K562 (cell line): ENCODE measurements at regions not wholly inside any gene's neighbourhood (a gene's known extent, or its start where the extent isn't known, plus 50 kb on each side); places are given as distances from the start of the nearest gene placed in this dataset.

Source experiments
- ATAC-seq: fragments of 200-7000 bp; cut with Tn5 transposase; 3 replicates; pipeline ENCODE4 v1.9.1; 2020; ENCODE audit warnings: moderate library complexity
- BruUV-seq: library from RNA; stranded (reverse); fragments of 400-500 nt; replicated peaks from 2 replicates; lab custom pipeline; 2021; lab: Mats Ljungman, UMichigan
- CTCF ChIA-PET: fragments of 300-600 bp; formaldehyde crosslinking; extraction: SDS; loops from one replicate; lab custom pipeline; 2021; ENCODE audit warnings: low intra/inter-chr PET ratio; lab: Yijun Ruan, JAX
- POLR2A ChIA-PET: fragments of 300-600, 350-650 bp; sonication (Branson Sonifier 250); formaldehyde crosslinking; extraction: SDS; loops from one replicate; lab custom pipeline; 2021; ENCODE audit warnings: antibody characterized with exemption, inconsistent platforms; lab: Yijun Ruan, JAX
- DNase-seq, 4 experiments: peaks; one replicate each; pipeline versions ENCODE4 v3.0.0 to v3.0.0-alpha.2; 2011 to 2018; ENCODE audit warnings: low spot score in 3 of 4, mixed read lengths in 3 of 4; ENCODE audit errors: extremely low read depth in 1 of 4
- FAIRE-seq: peaks from 2 replicates; lab custom pipeline; 2011; peaks lifted over from hg19 to GRCh38; lab: Jason Lieb, UNC
- H2AFZ ChIP-seq: 2 replicates; pipeline ENCODE4 v1.6.0; 2011; ENCODE audit warnings: low read depth, low read length, control low read depth, inconsistent platforms
- H3K27ac ChIP-seq: fragments of 200-600 bp; 3 replicates; pipeline ENCODE4 v1.8.0; 2011; ENCODE audit warnings: low read depth, mild to moderate bottlenecking, control low read depth, inconsistent platforms, low read length, moderate library complexity, mixed read lengths; ENCODE audit errors: extremely low read depth
- H3K27me3 ChIP-seq, 2 experiments: fragments of 300-600 bp in 1 of 2; 2 replicates in 1 of 2; 3 replicates in 1 of 2; pipeline versions ENCODE4 v1.6.0 to v1.8.0; 2011; ENCODE audit warnings: inconsistent platforms in 2 of 2, low read length in 2 of 2, mild to moderate bottlenecking in 1 of 2, mixed read lengths in 1 of 2, moderate library complexity in 1 of 2; ENCODE audit not compliant: control insufficient read depth in 2 of 2, insufficient read depth in 2 of 2
- H3K36me3 ChIP-seq: fragments of 300-600 bp; 3 replicates; pipeline ENCODE4 v1.8.0; 2011; ENCODE audit warnings: mild to moderate bottlenecking, low read length, inconsistent platforms; ENCODE audit not compliant: control insufficient read depth, insufficient read depth
- H3K4me1 ChIP-seq, 2 experiments: fragments of 200-600 bp in 1 of 2; replicated peaks in 1 of 2; 2 replicates in 1 of 2; 3 replicates in 1 of 2; pipeline versions ENCODE4 v1.5.1 to v1.8.0; 2011; ENCODE audit warnings: inconsistent platforms in 2 of 2, low read length in 2 of 2, mild to moderate bottlenecking in 1 of 2, mixed read lengths in 1 of 2, moderate library complexity in 1 of 2; ENCODE audit not compliant: control insufficient read depth in 2 of 2, insufficient read depth in 2 of 2
- H3K4me2 ChIP-seq: 2 replicates; pipeline ENCODE4 v1.6.1; 2011; ENCODE audit warnings: low read length, control low read depth, inconsistent platforms, mixed read lengths; ENCODE audit not compliant: insufficient read depth
- H3K4me3 ChIP-seq: fragments of 200-600 bp; sonication (generic), shearing (Covaris generic); 2 replicates; pipeline ENCODE4 v1.5.1; 2016; ENCODE audit warnings: control low read depth, inconsistent platforms
- H3K79me2 ChIP-seq: fragments of 200-600 bp; 3 replicates; pipeline ENCODE4 v1.8.0; 2011; ENCODE audit warnings: low read length, inconsistent platforms; ENCODE audit not compliant: control insufficient read depth, insufficient read depth
- H3K9ac ChIP-seq, 2 experiments: 2 replicates each; pipeline versions ENCODE4 v1.6.0 to v1.6.1; 2011; ENCODE audit warnings: low read depth in 2 of 2, low read length in 2 of 2, control low read depth in 1 of 2, inconsistent platforms in 1 of 2, mild to moderate bottlenecking in 1 of 2, mixed read lengths in 1 of 2; ENCODE audit not compliant: insufficient read depth in 1 of 2
- H3K9me1 ChIP-seq: one replicate; pipeline ENCODE4 v1.6.0; 2011; ENCODE audit warnings: inconsistent platforms, mild to moderate bottlenecking, low read length, moderate library complexity; ENCODE audit not compliant: control insufficient read depth, insufficient read depth
- H3K9me3 ChIP-seq: replicated peaks from 2 replicates; pipeline ENCODE4 v1.5.1; 2011; ENCODE audit warnings: low read depth, low read length, inconsistent platforms; ENCODE audit not compliant: control insufficient read depth, insufficient read depth
- H4K20me1 ChIP-seq: replicated peaks from 2 replicates; pipeline ENCODE4 v1.6.1; 2011; ENCODE audit warnings: low read length, inconsistent platforms, mixed read lengths; ENCODE audit not compliant: control insufficient read depth, insufficient read depth
- CREM ChIP-seq: IDR thresholded peaks from 2 replicates; pipeline ENCODE4 v1.6.1; 2014; ENCODE audit warnings: antibody characterized with exemption, low read depth
- ETS2 ChIP-seq: IDR thresholded peaks from 2 replicates; pipeline ENCODE4 v1.6.1; 2016; ENCODE audit warnings: borderline replicate concordance, missing genetic modification characterization, mild to moderate bottlenecking, moderate library complexity, missing compliant biosample characterization; ENCODE audit not compliant: poor library complexity, severe bottlenecking
- FOXK2 ChIP-seq, 2 experiments: fragments of 450-650 bp; IDR thresholded peaks in 1 of 2; conservative IDR thresholded peaks in 1 of 2; 2 replicates each; pipeline ENCODE4 v1.6.1; 2016; ENCODE audit warnings: low read depth in 2 of 2, mild to moderate bottlenecking in 1 of 2
- KAT8 ChIP-seq: fragments of 450-650 bp; IDR thresholded peaks from 2 replicates; pipeline ENCODE4 v1.6.1; 2016; ENCODE audit warnings: low read depth, mild to moderate bottlenecking
- NELFE ChIP-seq: IDR thresholded peaks from 2 replicates; pipeline ENCODE4 v1.6.1; 2011; ENCODE audit warnings: mild to moderate bottlenecking; ENCODE audit not compliant: insufficient read depth, insufficient read length
- RBM15 ChIP-seq: fragments of 200-400 bp; formaldehyde crosslinking; IDR thresholded peaks from 2 replicates; pipeline ENCODE4 v1.6.1; 2018; ENCODE audit warnings: mild to moderate bottlenecking, low read length, moderate library complexity; ENCODE audit not compliant: insufficient read depth
- SMC3 ChIP-seq: conservative IDR thresholded peaks from 2 replicates; pipeline ENCODE4 v1.6.1; 2011; ENCODE audit warnings: low read depth, low read length, improper control_type of control experiment; ENCODE audit not compliant: insufficient read depth
- THRAP3 ChIP-seq: fragments of 450-650 bp; IDR thresholded peaks from 2 replicates; pipeline ENCODE4 v1.6.1; 2016; ENCODE audit warnings: mild to moderate bottlenecking, inconsistent platforms, borderline replicate concordance
- XRCC4 ChIP-seq: IDR thresholded peaks from one replicate; pipeline ENCODE4 v1.6.1; 2011; ENCODE audit not compliant: insufficient read depth, insufficient read length; ENCODE audit errors: extremely low read depth
- ZNF133 ChIP-seq: fragments of 250-450 bp; sonication (Bioruptor Pico); IDR thresholded peaks from 2 replicates; pipeline ENCODE4 v1.4.0; 2020; ENCODE audit warnings: mild to moderate bottlenecking
- ZNF707 ChIP-seq: fragments of 250-450 bp; sonication (Bioruptor Pico); conservative IDR thresholded peaks from 2 replicates; pipeline ENCODE4 v1.8.0; 2022; ENCODE audit warnings: inconsistent platforms, mild to moderate bottlenecking, moderate library complexity
- ZSCAN32 ChIP-seq: fragments of 450-650 bp; formaldehyde crosslinking; IDR thresholded peaks from 2 replicates; pipeline ENCODE4 v1.4.0; 2020; ENCODE audit warnings: mild to moderate bottlenecking, moderate library complexity
- WGBS: fragments of 100-300 bp; shearing (Covaris generic); methylation state at CpG from one replicate; pipeline ENCODE4 v1.1.6; 2016; ENCODE audit warnings: low coverage, mixed read lengths; ENCODE audit not compliant: insufficient coverage; ENCODE audit errors: missing lambda C conversion rate; 5-methylcytosine and 5-hydroxymethylcytosine counted together
- in situ Hi-C: fragments of 300-500 bp; cut with MboI; formaldehyde crosslinking; loops from 4 replicates; pipeline ENCODE4 v1.15.0; 2018; ENCODE audit warnings: inconsistent platforms, mixed read lengths
- intact Hi-C: fragments of 100-400 bp; cut with micrococcal nuclease; formaldehyde crosslinking; loops from 2 replicates; pipeline ENCODE4 v1.14.2; 2022
- TF ChIP-seq, protein P1 (sequence below): fragments of 250-450 bp; sonication (Bioruptor Pico); IDR thresholded peaks from 2 replicates; pipeline ENCODE4 v1.8.0; 2021; ENCODE audit warnings: moderate library complexity, mild to moderate bottlenecking, inconsistent platforms

DNA sequence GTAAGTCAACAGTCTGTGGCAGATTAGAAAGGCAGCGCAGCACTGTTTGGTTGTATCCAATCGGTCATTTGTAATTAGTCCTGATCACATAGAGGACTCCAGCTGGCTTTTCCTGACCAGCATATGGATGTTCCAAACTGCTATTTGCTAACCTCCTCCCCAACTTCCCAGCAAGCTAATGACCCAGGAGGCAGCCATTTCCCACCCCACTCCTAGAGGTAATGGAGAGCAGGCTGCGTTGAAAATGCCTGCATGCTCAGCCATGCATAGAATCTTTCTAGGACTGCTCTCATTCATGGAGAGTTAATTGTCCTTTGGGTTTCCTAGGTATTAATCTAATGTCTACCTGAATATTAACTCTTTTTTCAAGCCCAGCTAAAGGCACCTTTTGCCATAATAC, 850.6 kb upstream of the WWC1 start:
- CTCF ChIA-PET: no interaction called here
- Histone ChIP-seq H3K27ac (no peak overlapping the region), H3K4me3 (no peak overlapping the region), H3K9me1 (no peaks in the 10 kb centered on the region), H3K79me2 (no peaks in the 10 kb centered on the region), H4K20me1 (no peaks in the 10 kb centered on the region), H3K9ac (no peak overlapping the region), H3K4me2 (no peak overlapping the region), H2AFZ (no peak overlapping the region), H3K27me3 (no peaks in the 10 kb centered on the region), H3K36me3 (no peaks in the 10 kb centered on the region), H3K4me1 (no peaks in the 10 kb centered on the region), H3K9me3 (0 out of 2 replicates have a peak, but pooled peaks cover 2% of the 10 kb centered on the region)
- POLR2A ChIA-PET: no interaction called here
- no TSS peak for BruUV-seq
- TF ChIP-seq FOXK2 (conservative IDR thresholded peaks at IDR 0.05 in 1 of 2, IDR thresholded peaks at IDR 0.05 in 1 of 2; ENCODE audit: low read depth in 2 of 2): no peak
- TF ChIP-seq ZSCAN32 (CRISPR knock-in tag): no peak
- TF ChIP-seq THRAP3: no peak
- TF ChIP-seq ETS2: no peak
- TF ChIP-seq NELFE: no peak
- TF ChIP-seq CREM: no peak
- TF ChIP-seq ZNF133 (CRISPR knock-in tag): no peak
- TF ChIP-seq ZNF707 (CRISPR knock-in tag): no peak
- no peak for TF ChIP-seq RBM15
- no peak for TF ChIP-seq KAT8
- TF ChIP-seq, protein P1, sequence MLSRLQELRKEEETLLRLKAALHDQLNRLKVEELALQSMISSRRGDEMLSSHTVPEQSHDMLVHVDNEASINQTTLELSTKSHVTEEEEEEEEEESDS: no peak
- no peak for TF ChIP-seq XRCC4
- no peak for TF ChIP-seq SMC3
- WGBS: 0% methylated on average over 2 of the region's 3 CpGs
- FAIRE-seq (no peak), ATAC-seq (no peak), DNase-seq (no peak)
- intact Hi-C loops: no loop called here
- in situ Hi-C loops: no loop called here
